ENCODE measurements at regions not wholly inside any gene's neighbourhood (a gene's known extent, or its start where the extent isn't known, plus 50 kb on each side); places are given as distances from the start of the nearest gene placed in this dataset.

- ChIA-PET CTCF (interaction anchor here (1.1 to 1.8 kb wide), 5 partner anchors 12 to 396 kb away, joined by 3 to 6 read pairs (median 3); no protein-coding TSS in a partner anchor), POLR2A (no interaction called here)
- no peak for DNase-seq (ENCODE audit: extremely low spot score)
- no peak for TF ChIP-seq CTCF (IDR thresholded peaks at IDR 0.05; ENCODE audit: control extremely low read depth, extremely low read depth, low read depth, missing control alignments)
These were observed 192.1 kb upstream of the ID2 start for GRCh38 chr2:8489751-8490150.

DNA sequence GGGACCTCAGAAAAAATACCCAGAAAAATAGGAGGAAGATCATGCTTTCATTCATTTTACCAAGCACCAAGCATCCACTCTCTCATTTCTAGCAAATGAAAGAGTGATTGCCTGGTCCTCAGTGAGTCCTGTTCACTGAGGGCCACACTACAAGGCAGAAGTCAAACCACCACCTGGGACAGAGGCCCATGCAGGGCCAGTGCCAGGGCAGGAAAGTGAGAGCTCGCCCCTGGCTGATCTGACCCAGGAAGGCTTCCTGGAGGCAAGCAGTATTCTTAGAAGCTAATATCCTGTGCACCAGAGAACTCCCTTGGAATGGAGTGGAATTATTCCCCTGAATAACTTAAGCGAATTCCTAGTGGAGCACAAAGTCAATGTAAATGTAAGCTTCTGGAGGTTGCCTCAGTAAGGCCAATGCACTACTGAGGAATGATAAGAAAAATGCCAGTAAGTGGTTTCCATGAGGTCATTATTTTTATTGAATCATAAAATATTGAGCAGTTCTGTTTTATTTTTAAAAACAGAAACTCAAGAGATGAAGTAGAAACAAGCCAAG lies 191.6 kb upstream of the ID2 start:
- CTCF ChIA-PET, result interaction anchor here (1.1 to 1.8 kb wide), 2 partner anchors 12 to 277 kb away, joined by 3 to 6 read pairs; no protein-coding TSS in a partner anchor
- no peak for DNase-seq (ENCODE audit: extremely low spot score)
- POLR2A ChIA-PET, result no interaction called here
- no peak for TF ChIP-seq CTCF (IDR thresholded peaks at IDR 0.05; ENCODE audit: control extremely low read depth, extremely low read depth, low read depth, missing control alignments)

DNA sequence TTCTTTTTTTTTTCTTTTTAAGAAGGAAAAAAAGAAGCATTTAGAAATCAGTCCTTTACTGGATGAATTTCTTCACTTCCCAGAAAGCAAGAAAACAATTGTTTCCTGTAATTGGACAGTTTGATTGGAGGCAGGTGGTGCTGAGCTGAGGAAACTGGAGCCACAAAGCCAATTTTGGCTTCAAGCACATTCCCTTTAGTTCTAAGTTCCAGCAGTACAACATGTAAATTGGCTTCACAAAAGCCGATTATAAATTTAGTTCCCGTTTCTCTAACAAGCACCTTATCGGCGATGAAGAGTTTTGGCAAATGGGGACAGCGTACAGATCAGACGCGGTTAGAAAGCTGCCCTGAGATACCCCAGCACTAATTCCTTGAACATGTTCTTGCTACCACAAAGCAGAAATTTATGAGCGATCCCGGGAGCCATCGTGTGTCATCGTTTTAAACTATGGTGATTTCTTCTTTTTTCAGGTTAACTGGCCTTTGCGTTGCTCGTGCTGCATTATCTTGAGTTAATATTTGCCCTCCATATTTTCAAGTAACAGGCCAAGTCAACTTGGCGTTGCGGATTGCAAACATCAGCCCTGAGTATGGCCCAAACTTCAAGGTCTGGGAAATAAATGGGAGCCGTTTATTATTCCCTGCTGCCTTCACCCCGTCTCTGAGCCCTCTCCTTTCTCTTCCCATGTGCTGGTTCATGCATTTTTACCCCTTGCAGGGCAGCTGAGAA lies 190.4 kb upstream of the ID2 start:
- POLR2A ChIA-PET, result no interaction called here
- CTCF ChIA-PET, result no interaction called here
- DNase-seq (ENCODE audit: extremely low spot score), result no peak
- no peak for TF ChIP-seq CTCF (IDR thresholded peaks at IDR 0.05; ENCODE audit: control extremely low read depth, extremely low read depth, low read depth, missing control alignments)

DNA sequence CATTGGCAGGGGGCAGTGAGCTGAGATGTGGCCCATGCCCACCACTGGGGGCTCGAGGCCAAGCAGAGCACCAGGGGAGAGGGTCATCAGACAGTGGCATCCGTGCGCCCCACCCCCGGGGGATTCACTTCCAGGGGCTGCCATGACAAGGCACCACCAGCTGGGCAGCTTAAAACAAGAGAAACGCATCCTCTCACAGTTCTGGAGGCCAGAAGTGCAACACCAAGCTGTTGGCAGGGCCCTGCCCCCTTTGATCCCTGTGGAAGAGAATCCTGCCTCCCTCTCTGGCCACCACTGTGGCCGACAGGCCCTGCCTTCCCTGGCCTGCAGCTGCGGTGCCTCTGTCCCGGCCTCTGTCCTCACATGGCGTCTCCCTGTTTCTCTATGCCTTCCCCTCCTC lies 187.7 kb upstream of the ID2 start:
- POLR2A ChIA-PET, result no interaction called here
- TF ChIP-seq CTCF (IDR thresholded peaks at IDR 0.05; ENCODE audit: control extremely low read depth, extremely low read depth, low read depth, missing control alignments), result no peak
- CTCF ChIA-PET, result interaction anchor here (1.0 to 2.0 kb wide), 4 partner anchors 9 to 85 kb away, joined by 3 to 6 read pairs (median 4); no protein-coding TSS in a partner anchor
- no peak for DNase-seq (ENCODE audit: extremely low spot score)

- CTCF ChIA-PET, result interaction anchor here (1.0 to 2.0 kb wide), 4 partner anchors 10 to 85 kb away, joined by 3 to 6 read pairs (median 4); no protein-coding TSS in a partner anchor
- no peak for DNase-seq (ENCODE audit: extremely low spot score)
- no peak for TF ChIP-seq CTCF (IDR thresholded peaks at IDR 0.05; ENCODE audit: control extremely low read depth, extremely low read depth, low read depth, missing control alignments)
These were observed 187.3 kb upstream of the ID2 start for GRCh38 chr2:8494589-8494988.

DNA sequence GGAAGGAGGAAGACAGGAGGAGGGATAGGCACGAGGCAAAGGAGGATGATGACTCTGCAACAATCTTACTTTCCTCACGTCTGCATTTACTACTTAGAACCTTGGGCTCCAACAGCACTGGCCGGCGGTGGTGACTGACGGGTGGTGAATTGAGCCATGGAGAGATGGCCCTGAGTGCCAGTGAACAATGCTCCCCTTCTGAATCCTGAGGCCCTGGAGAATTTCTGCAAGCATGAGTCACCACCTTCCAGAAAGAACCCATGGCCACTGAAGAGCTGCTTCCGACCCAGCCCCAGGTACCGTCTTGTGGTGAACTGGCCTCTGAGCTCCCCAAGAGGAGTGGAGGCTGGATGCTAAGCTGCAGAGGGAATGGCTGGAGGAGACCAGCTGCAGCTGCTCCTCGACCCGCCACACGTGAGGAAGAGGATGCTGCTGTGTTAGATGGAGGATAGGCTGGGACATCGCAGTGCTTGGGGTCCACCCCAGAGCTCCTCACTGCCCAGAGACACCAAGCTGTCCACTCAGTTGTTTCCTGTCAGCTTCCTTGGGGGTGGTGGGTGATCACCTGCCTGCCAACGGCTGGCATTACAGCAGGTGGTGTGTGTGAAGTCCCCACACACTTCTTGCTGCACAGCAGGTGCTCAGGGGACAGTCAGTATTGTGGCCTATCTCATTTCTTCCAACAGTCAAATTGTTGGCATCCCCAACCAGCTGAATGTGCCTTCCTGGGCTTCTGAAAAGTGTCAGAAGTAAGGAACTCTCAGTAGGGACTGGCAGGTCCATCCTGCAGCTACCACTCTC lies 186.5 kb upstream of the ID2 start:
- DNase-seq (ENCODE audit: extremely low spot score), result no peak
- ChIA-PET CTCF (interaction anchor here (1.0 to 1.8 kb wide), 6 partner anchors 13 to 86 kb away, joined by 3 to 6 read pairs (median 4); no protein-coding TSS in a partner anchor), POLR2A (no interaction called here)
- no peak for TF ChIP-seq CTCF (IDR thresholded peaks at IDR 0.05; ENCODE audit: control extremely low read depth, extremely low read depth, low read depth, missing control alignments)

More at GRCh38 chr2:8494589-8494988, 187.3 kb upstream of the ID2 start:
- POLR2A ChIA-PET, result no interaction called here
